Jurkat, Clone E6-1 (cell line): ENCODE measurements at regions not wholly inside any gene's neighbourhood (a gene's known extent, or its start where the extent isn't known, plus 50 kb on each side); places are given as distances from the start of the nearest gene placed in this dataset.
"Not testable (repeated sequence)": the region's sequence is repeated elsewhere in the genome, so short reads cannot be mapped to it uniquely, and the experiment has no call there.

Experiments
- DNase-seq: peaks from one replicate; pipeline ENCODE4 v3.0.0-alpha.2; 2011; ENCODE audit warnings: low read depth, low spot score
- H3K4me3 ChIP-seq: 2 replicates; pipeline ENCODE4 v1.5.1; 2011; ENCODE audit warnings: mild to moderate bottlenecking, low read length, control low read depth, moderate library complexity

- no peak for DNase-seq
- no peak overlapping the region for H3K4me3 ChIP-seq
Observed at GRCh38 chr9:75197561-75197960, 109.2 kb downstream of the OSTF1 start.

GRCh38 chr9:75198436-75198835 lies 110.1 kb downstream of the OSTF1 start:
- no peak overlapping the region for H3K4me3 ChIP-seq
- DNase-seq: no peak

GRCh38 chr9:75200892-75201470 lies 112.7 kb downstream of the OSTF1 start:
- H3K4me3 ChIP-seq: no peak overlapping the region
- DNase-seq: peak; percentile 65

- H3K4me3 ChIP-seq: no peak overlapping the region
- no peak for DNase-seq
Observed at GRCh38 chr9:75201480-75202209, 113.3 kb downstream of the OSTF1 start.

- DNase-seq, H3K4me3 ChIP-seq: not testable (repeated sequence)
Observed at GRCh38 chr9:75207997-75208396, 119.7 kb downstream of the OSTF1 start.

- no peak overlapping the region for H3K4me3 ChIP-seq
- DNase-seq: no peak
Observed at GRCh38 chr9:75210215-75210614, 121.9 kb downstream of the OSTF1 start.

GRCh38 chr9:75213765-75214164 lies 125.5 kb downstream of the OSTF1 start:
- no peak for DNase-seq
- no peak overlapping the region for H3K4me3 ChIP-seq

- no peak for DNase-seq
Observed at GRCh38 chr9:75226403-75227139, 138.3 kb downstream of the OSTF1 start.

GRCh38 chr9:75228893-75229292 lies 140.6 kb downstream of the OSTF1 start:
- no peak overlapping the region for H3K4me3 ChIP-seq
- DNase-seq: no peak

More at GRCh38 chr9:75226403-75227139, 138.3 kb downstream of the OSTF1 start:
- no peak overlapping the region for H3K4me3 ChIP-seq

- no peak overlapping the region for H3K4me3 ChIP-seq
- no peak for DNase-seq
Observed at GRCh38 chr9:75229605-75230332, 141.5 kb downstream of the OSTF1 start.

- DNase-seq: no peak
- no peak overlapping the region for H3K4me3 ChIP-seq
Observed at GRCh38 chr9:75230469-75230868, 142.2 kb downstream of the OSTF1 start.

- DNase-seq: no peak
- H3K4me3 ChIP-seq: no peak overlapping the region
Observed at GRCh38 chr9:75231167-75231566, 142.9 kb downstream of the OSTF1 start.

- DNase-seq: no peak
- no peak overlapping the region for H3K4me3 ChIP-seq
Observed at GRCh38 chr9:75233011-75233410, 144.7 kb downstream of the OSTF1 start.

- no peak overlapping the region for H3K4me3 ChIP-seq
- DNase-seq: no peak
Observed at GRCh38 chr9:75235632-75236031, 147.3 kb downstream of the OSTF1 start.

GRCh38 chr9:75238311-75238976 lies 150.1 kb downstream of the OSTF1 start:
- no peak overlapping the region for H3K4me3 ChIP-seq
- DNase-seq: peak; percentile 60

- DNase-seq: peak; percentile 20
- H3K4me3 ChIP-seq: no peak overlapping the region
Observed at GRCh38 chr9:75239176-75239575, 150.9 kb downstream of the OSTF1 start.

GRCh38 chr9:75242426-75242825 lies 154.1 kb downstream of the OSTF1 start:
- DNase-seq: no peak
- no peak overlapping the region for H3K4me3 ChIP-seq

GRCh38 chr9:75246949-75247348 lies 158.6 kb downstream of the OSTF1 start:
- no peak for DNase-seq
- H3K4me3 ChIP-seq: no peak overlapping the region

- no peak overlapping the region for H3K4me3 ChIP-seq
- DNase-seq: peak; percentile 31
Observed at GRCh38 chr9:75265525-75265972, 177.2 kb downstream of the OSTF1 start.
